Naive thymus-derived CD4-positive, alpha-beta T cell (primary cell): ENCODE measurements at regions not wholly inside any gene's neighbourhood (a gene's known extent, or its start where the extent isn't known, plus 50 kb on each side); places are given as distances from the start of the nearest gene placed in this dataset.

Source experiments
- ATAC-seq: fragments of 150-1000 bp; cut with Tn5 transposase; 2 replicates; pipeline ENCODE4 v1.10.0; 2021; ENCODE audit warnings: mild to moderate bottlenecking, moderate library complexity
- CTCF ChIA-PET: fragments of 350-600 bp; sonication (Branson Sonifier 250); formaldehyde crosslinking; loops from one replicate; lab custom pipeline; 2021; ENCODE audit warnings: antibody characterized with exemption; lab: Charles Lee
- POLR2A ChIA-PET: fragments of 350-600 bp; sonication (Branson Sonifier 250); formaldehyde crosslinking; loops from one replicate; lab custom pipeline; 2021; ENCODE audit warnings: antibody characterized with exemption, inconsistent platforms; lab: Charles Lee
- DNase-seq, 9 donors: peaks; one replicate each; pipeline versions ENCODE4 v3.0.0 to v3.0.0-alpha.2; 2020 to 2022; ENCODE audit warnings: mixed read lengths in 1 of 9
- H3K27ac ChIP-seq: one replicate; pipeline ENCODE4 v1.7.0; 2013; ENCODE audit warnings: mild to moderate bottlenecking, low read depth, low read length, moderate library complexity
- H3K27me3 ChIP-seq, 2 donors: one replicate each; pipeline ENCODE4 v1.7.0; 2013; ENCODE audit warnings: low read length in 2 of 2, mild to moderate bottlenecking in 2 of 2, moderate library complexity in 2 of 2; ENCODE audit not compliant: control insufficient read depth in 2 of 2, insufficient read depth in 2 of 2
- H3K36me3 ChIP-seq, 3 experiments: 1 replicate in 2 of 3; 2 replicates in 1 of 3; pipeline ENCODE4 v1.7.0; 2013; ENCODE audit warnings: low read length in 3 of 3, mild to moderate bottlenecking in 3 of 3, moderate library complexity in 1 of 3; ENCODE audit not compliant: insufficient read depth in 3 of 3, control insufficient read depth in 2 of 3
- H3K4me1 ChIP-seq, 2 donors: one replicate each; pipeline ENCODE4 v1.7.0; 2013; ENCODE audit warnings: low read length in 2 of 2, mild to moderate bottlenecking in 2 of 2, moderate library complexity in 1 of 2; ENCODE audit not compliant: control insufficient read depth in 2 of 2, insufficient read depth in 2 of 2
- H3K4me3 ChIP-seq: 2 replicates; pipeline ENCODE4 v1.7.0; 2013; ENCODE audit warnings: mild to moderate bottlenecking, low read length
- H3K9me3 ChIP-seq, 3 experiments: 1 replicate in 2 of 3; 2 replicates in 1 of 3; pipeline ENCODE4 v1.7.0; 2013; ENCODE audit warnings: low read length in 3 of 3; ENCODE audit not compliant: control insufficient read depth in 2 of 3
- H3K27ac Mint-ChIP-seq, 9 donors: one replicate each; pipeline ENCODE4 v1.8.0; 2020 to 2022; ENCODE audit warnings: mixed read lengths in 9 of 9, mild to moderate bottlenecking in 8 of 9, moderate library complexity in 5 of 9, inconsistent platforms in 2 of 9
- H3K27me3 Mint-ChIP-seq, 5 donors: one replicate each; pipeline ENCODE4 v1.8.0; 2021 to 2022; ENCODE audit warnings: mixed read lengths in 5 of 5, mild to moderate bottlenecking in 1 of 5
- H3K36me3 Mint-ChIP-seq, 5 donors: one replicate each; pipeline ENCODE4 v1.8.0; 2020 to 2022; ENCODE audit warnings: mixed read lengths in 5 of 5, mild to moderate bottlenecking in 3 of 5, inconsistent platforms in 1 of 5
- H3K4me1 Mint-ChIP-seq, 7 donors: one replicate each; pipeline ENCODE4 v1.8.0; 2020 to 2022; ENCODE audit warnings: mixed read lengths in 7 of 7, mild to moderate bottlenecking in 3 of 7, inconsistent platforms in 1 of 7
- H3K4me3 Mint-ChIP-seq, 10 donors: one replicate each; pipeline ENCODE4 v1.8.0; 2020 to 2022; ENCODE audit warnings: mild to moderate bottlenecking in 10 of 10, mixed read lengths in 10 of 10, moderate library complexity in 6 of 10, inconsistent platforms in 2 of 10
- H3K9me3 Mint-ChIP-seq, 11 donors: one replicate each; pipeline ENCODE4 v1.8.0; 2020 to 2022; ENCODE audit warnings: mixed read lengths in 11 of 11, mild to moderate bottlenecking in 4 of 11, inconsistent platforms in 1 of 11, moderate library complexity in 1 of 11
- intact Hi-C, 2 donors: fragments of 100-400 bp; cut with micrococcal nuclease; formaldehyde crosslinking; loops; one replicate each; pipeline ENCODE4 v1.15.1; 2023

- intact Hi-C loops: no loop called here
- H3K27ac Mint-ChIP-seq: no peak overlapping the region
Observed at GRCh38 chr3:190741788-190742187, 120.7 kb downstream of the GMNC start.

GRCh38 chr3:190739641-190740185 lies 122.8 kb downstream of the GMNC start:
- ATAC-seq: no peak
- H3K36me3 Mint-ChIP-seq: no peaks in the 10 kb centered on the region
- H3K27ac Mint-ChIP-seq: no peak overlapping the region
- no peaks in the 10 kb centered on the region for H3K9me3 ChIP-seq
- H3K4me3 ChIP-seq: no peak overlapping the region
- no peaks in the 10 kb centered on the region for H3K4me1 ChIP-seq
- H3K9me3 Mint-ChIP-seq: peaks cover 0 to 2% (median 0%) of the 10 kb centered on the region in 11 donors
- no peak for DNase-seq
- H3K27me3 Mint-ChIP-seq: peaks cover 6 to 16% (median 10%) of the 10 kb centered on the region in 5 donors
- intact Hi-C loops: no loop called here
- CTCF ChIA-PET: no interaction called here
- H3K27ac ChIP-seq: no peak overlapping the region
- no peaks in the 10 kb centered on the region for H3K36me3 ChIP-seq
- no peaks in the 10 kb centered on the region for H3K4me1 Mint-ChIP-seq
- H3K4me3 Mint-ChIP-seq: no peak overlapping the region
- POLR2A ChIA-PET: no interaction called here
- H3K27me3 ChIP-seq: no peaks in the 10 kb centered on the region

More at GRCh38 chr3:190741788-190742187, 120.7 kb downstream of the GMNC start:
- Mint-ChIP-seq H3K9me3 (peaks cover 0 to 2% (median 0%) of the 10 kb centered on the region in 11 donors), H3K36me3 (no peaks in the 10 kb centered on the region), H3K4me1 (no peaks in the 10 kb centered on the region), H3K27me3 (peaks cover 6 to 16% (median 10%) of the 10 kb centered on the region in 5 donors), H3K4me3 (no peak overlapping the region)
- POLR2A ChIA-PET: no interaction called here
- DNase-seq (no peak), ATAC-seq (no peak)
- Histone ChIP-seq H3K4me3 (no peak overlapping the region), H3K4me1 (no peaks in the 10 kb centered on the region), H3K36me3 (no peaks in the 10 kb centered on the region), H3K9me3 (no peaks in the 10 kb centered on the region), H3K27me3 (no peaks in the 10 kb centered on the region), H3K27ac (no peak overlapping the region)
- CTCF ChIA-PET: interaction anchor here (0.6 kb wide), 1 partner anchor 1452 kb away, joined by 3 read pairs; no protein-coding TSS in a partner anchor

- peaks cover 0 to 2% (median 0%) of the 10 kb centered on the region in 11 donors for H3K9me3 Mint-ChIP-seq
- H3K36me3 Mint-ChIP-seq: no peaks in the 10 kb centered on the region
- peaks cover 6 to 16% (median 10%) of the 10 kb centered on the region in 5 donors for H3K27me3 Mint-ChIP-seq
- no peak for ATAC-seq
- ChIA-PET CTCF (no interaction called here), POLR2A (no interaction called here)
- no peaks in the 10 kb centered on the region for H3K36me3 ChIP-seq
- DNase-seq: no peak
- H3K9me3 ChIP-seq: no peaks in the 10 kb centered on the region
- H3K4me1 Mint-ChIP-seq: no peaks in the 10 kb centered on the region
- H3K27ac Mint-ChIP-seq: no peak overlapping the region
- no peaks in the 10 kb centered on the region for H3K27me3 ChIP-seq
- no peak overlapping the region for H3K4me3 ChIP-seq
- intact Hi-C loops: no loop called here
- no peak overlapping the region for H3K27ac ChIP-seq
- H3K4me3 Mint-ChIP-seq: no peak overlapping the region
- no peaks in the 10 kb centered on the region for H3K4me1 ChIP-seq
Observed at GRCh38 chr3:190738636-190739155, 123.8 kb downstream of the GMNC start.

- H3K4me1 ChIP-seq: no peaks in the 10 kb centered on the region
- H3K27ac ChIP-seq: no peak overlapping the region
- intact Hi-C loops: no loop called here
- H3K4me3 ChIP-seq: no peak overlapping the region
- DNase-seq (no peak), ATAC-seq (no peak)
- Mint-ChIP-seq H3K36me3 (no peaks in the 10 kb centered on the region), H3K9me3 (no peaks in the 10 kb centered on the region), H3K4me3 (no peak overlapping the region), H3K27ac (no peak overlapping the region), H3K4me1 (peaks cover 0 to 3% (median 0%) of the 10 kb centered on the region in 7 donors), H3K27me3 (peaks cover 6 to 16% (median 14%) of the 10 kb centered on the region in 5 donors)
- H3K9me3 ChIP-seq: no peaks in the 10 kb centered on the region
- no peaks in the 10 kb centered on the region for H3K36me3 ChIP-seq
- ChIA-PET CTCF (no interaction called here), POLR2A (no interaction called here)
- no peaks in the 10 kb centered on the region for H3K27me3 ChIP-seq
Observed at GRCh38 chr3:190737446-190737845, 125.0 kb downstream of the GMNC start.

GRCh38 chr3:190734490-190734889 lies 128.0 kb downstream of the GMNC start:
- H3K4me1 ChIP-seq: no peaks in the 10 kb centered on the region
- H3K36me3 ChIP-seq: no peaks in the 10 kb centered on the region
- intact Hi-C loops: no loop called here
- Mint-ChIP-seq H3K4me3 (no peak overlapping the region), H3K36me3 (no peaks in the 10 kb centered on the region), H3K27me3 (peaks cover 0 to 12% (median 6%) of the 10 kb centered on the region in 5 donors), H3K9me3 (no peaks in the 10 kb centered on the region), H3K27ac (no peak overlapping the region), H3K4me1 (peaks cover 0 to 3% (median 0%) of the 10 kb centered on the region in 7 donors)
- DNase-seq (no peak), ATAC-seq (no peak)
- no peak overlapping the region for H3K4me3 ChIP-seq
- H3K27ac ChIP-seq: no peak overlapping the region
- ChIA-PET POLR2A (no interaction called here), CTCF (no interaction called here)
- no peaks in the 10 kb centered on the region for H3K9me3 ChIP-seq
- H3K27me3 ChIP-seq: no peaks in the 10 kb centered on the region

- CTCF ChIA-PET: no interaction called here
- DNase-seq: no peak
- no peak overlapping the region for H3K4me3 Mint-ChIP-seq
- intact Hi-C loops: no loop called here
- Histone ChIP-seq H3K27ac (no peak overlapping the region), H3K36me3 (no peaks in the 10 kb centered on the region), H3K4me3 (no peak overlapping the region), H3K9me3 (no peaks in the 10 kb centered on the region), H3K27me3 (no peaks in the 10 kb centered on the region), H3K4me1 (no peaks in the 10 kb centered on the region)
- peaks cover 0 to 9% (median 2%) of the 10 kb centered on the region in 5 donors for H3K27me3 Mint-ChIP-seq
- no peak for ATAC-seq
- no peaks in the 10 kb centered on the region for H3K9me3 Mint-ChIP-seq
- H3K36me3 Mint-ChIP-seq: no peaks in the 10 kb centered on the region
- POLR2A ChIA-PET: no interaction called here
- H3K4me1 Mint-ChIP-seq: peaks cover 0 to 3% (median 0%) of the 10 kb centered on the region in 7 donors
- H3K27ac Mint-ChIP-seq: no peak overlapping the region
Observed at GRCh38 chr3:190733591-190734146, 128.8 kb downstream of the GMNC start.

- H3K4me3 Mint-ChIP-seq: no peak overlapping the region
Observed at GRCh38 chr3:190731596-190731995, 130.9 kb downstream of the GMNC start.

More at GRCh38 chr3:190731596-190731995, 130.9 kb downstream of the GMNC start:
- Histone ChIP-seq H3K27me3 (no peaks in the 10 kb centered on the region), H3K4me3 (no peak overlapping the region), H3K27ac (no peak overlapping the region), H3K36me3 (no peaks in the 10 kb centered on the region), H3K4me1 (no peaks in the 10 kb centered on the region), H3K9me3 (no peaks in the 10 kb centered on the region)
- POLR2A ChIA-PET: interaction anchor here (0.6 kb wide), 1 partner anchor 1551 kb away, joined by 3 read pairs; no protein-coding TSS in a partner anchor
- ATAC-seq: no peak
- no peaks in the 10 kb centered on the region for H3K36me3 Mint-ChIP-seq
- H3K27ac Mint-ChIP-seq: no peak overlapping the region
- H3K27me3 Mint-ChIP-seq: peaks cover 0 to 6% (median 0%) of the 10 kb centered on the region in 5 donors
- intact Hi-C loops: no loop called here
- CTCF ChIA-PET: no interaction called here
- H3K9me3 Mint-ChIP-seq: no peaks in the 10 kb centered on the region
- no peak for DNase-seq
- peaks cover 0 to 3% (median 0%) of the 10 kb centered on the region in 7 donors for H3K4me1 Mint-ChIP-seq
